ENCODE measurements at regions not wholly inside any gene's neighbourhood (a gene's known extent, or its start where the extent isn't known, plus 50 kb on each side); places are given as distances from the start of the nearest gene placed in this dataset.

DNA sequence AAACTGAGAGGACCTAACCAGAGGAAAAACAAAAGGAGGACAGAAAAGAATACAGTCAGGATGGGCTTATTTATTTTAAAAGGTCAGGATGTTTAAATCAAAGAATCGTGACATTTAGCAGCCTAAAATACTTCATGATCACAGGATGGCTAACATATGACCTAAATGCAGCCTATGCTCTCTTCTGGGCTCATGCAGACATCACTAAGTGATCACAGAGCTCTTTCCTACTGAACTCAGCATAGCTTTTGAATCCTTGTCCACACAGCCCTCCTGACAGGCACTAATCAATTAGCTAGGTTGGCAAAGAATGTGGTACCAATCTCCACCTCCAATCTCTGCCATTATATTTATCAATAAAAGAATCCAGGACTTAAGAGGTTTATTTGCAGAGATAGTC, 60.1 kb upstream of the PHF21A start:
- TF ChIP-seq, protein P1, sequence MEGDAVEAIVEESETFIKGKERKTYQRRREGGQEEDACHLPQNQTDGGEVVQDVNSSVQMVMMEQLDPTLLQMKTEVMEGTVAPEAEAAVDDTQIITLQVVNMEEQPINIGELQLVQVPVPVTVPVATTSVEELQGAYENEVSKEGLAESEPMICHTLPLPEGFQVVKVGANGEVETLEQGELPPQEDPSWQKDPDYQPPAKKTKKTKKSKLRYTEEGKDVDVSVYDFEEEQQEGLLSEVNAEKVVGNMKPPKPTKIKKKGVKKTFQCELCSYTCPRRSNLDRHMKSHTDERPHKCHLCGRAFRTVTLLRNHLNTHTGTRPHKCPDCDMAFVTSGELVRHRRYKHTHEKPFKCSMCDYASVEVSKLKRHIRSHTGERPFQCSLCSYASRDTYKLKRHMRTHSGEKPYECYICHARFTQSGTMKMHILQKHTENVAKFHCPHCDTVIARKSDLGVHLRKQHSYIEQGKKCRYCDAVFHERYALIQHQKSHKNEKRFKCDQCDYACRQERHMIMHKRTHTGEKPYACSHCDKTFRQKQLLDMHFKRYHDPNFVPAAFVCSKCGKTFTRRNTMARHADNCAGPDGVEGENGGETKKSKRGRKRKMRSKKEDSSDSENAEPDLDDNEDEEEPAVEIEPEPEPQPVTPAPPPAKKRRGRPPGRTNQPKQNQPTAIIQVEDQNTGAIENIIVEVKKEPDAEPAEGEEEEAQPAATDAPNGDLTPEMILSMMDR (IDR thresholded peaks at IDR 0.05): no peak
- TF ChIP-seq POLR2A (IDR thresholded peaks at IDR 0.05): no peak

All from adrenal gland (tissue), 5 donors.